HEK293T (cell line): ENCODE measurements at regions not wholly inside any gene's neighbourhood (a gene's known extent, or its start where the extent isn't known, plus 50 kb on each side); places are given as distances from the start of the nearest gene placed in this dataset.

Source experiments
- ARNT ChIP-seq: fragments of 450-650 bp; IDR thresholded peaks from 2 replicates; pipeline ENCODE4 v1.6.1; 2017; ENCODE audit warnings: mild to moderate bottlenecking
- FOXA1 ChIP-seq: fragments of 450-650 bp; IDR thresholded peaks from 2 replicates; pipeline ENCODE4 v1.6.1; 2016; ENCODE audit warnings: mild to moderate bottlenecking
- FOXK2 ChIP-seq: fragments of 450-650 bp; IDR thresholded peaks from 2 replicates; pipeline ENCODE4 v1.6.1; 2016; ENCODE audit warnings: mild to moderate bottlenecking
- L3MBTL2 ChIP-seq: fragments of 450-650 bp; conservative IDR thresholded peaks from 2 replicates; pipeline ENCODE4 v1.6.1; 2016; ENCODE audit warnings: mild to moderate bottlenecking
- NFRKB ChIP-seq: fragments of 450-650 bp; IDR thresholded peaks from 2 replicates; pipeline ENCODE4 v1.6.1; 2016; ENCODE audit warnings: mild to moderate bottlenecking, moderate library complexity
- PKNOX1 ChIP-seq: fragments of 450-650 bp; IDR thresholded peaks from 2 replicates; pipeline ENCODE4 v1.6.1; 2016
- SP1 ChIP-seq: fragments of 450-650 bp; IDR thresholded peaks from 2 replicates; pipeline ENCODE4 v1.6.1; 2017
- SUZ12 ChIP-seq: fragments of 450-650 bp; IDR thresholded peaks from 2 replicates; pipeline ENCODE4 v1.6.1; 2016; ENCODE audit warnings: mild to moderate bottlenecking

- TF ChIP-seq PKNOX1 (no peak), FOXA1 (no peak), FOXK2 (no peak), SP1 (no peak), SUZ12 (no peak), L3MBTL2 (no peak), NFRKB (no peak), ARNT (no peak)
These were observed 118.3 kb downstream of the DRD1 start for GRCh38 chr5:175325681-175326080.
